ENCODE measurements at regions not wholly inside any gene's neighbourhood (a gene's known extent, or its start where the extent isn't known, plus 50 kb on each side); places are given as distances from the start of the nearest gene placed in this dataset.
"Not testable (repeated sequence)": the region's sequence is repeated elsewhere in the genome, so short reads cannot be mapped to it uniquely, and the experiment has no call there.

DNA sequence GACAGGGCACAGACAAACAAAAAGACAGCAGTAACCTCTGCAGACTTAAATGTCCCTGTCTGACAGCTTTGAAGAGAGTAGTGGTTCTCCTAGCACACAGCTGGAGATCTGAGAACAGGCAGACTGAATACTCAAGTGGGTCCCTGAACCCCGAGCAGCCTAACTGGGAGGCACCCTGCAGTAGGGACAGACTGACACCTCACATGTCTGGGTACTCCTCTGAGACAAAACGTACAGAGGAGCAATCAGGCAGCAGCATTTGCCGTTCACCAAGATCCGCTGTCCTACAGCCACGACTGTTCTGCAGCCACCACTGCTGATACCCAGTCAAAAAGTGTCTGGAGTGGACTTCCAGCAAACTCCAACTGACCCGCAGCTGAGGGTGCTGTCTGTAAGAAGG, 110.5 kb downstream of the EMB start:
- TF ChIP-seq, protein P1, sequence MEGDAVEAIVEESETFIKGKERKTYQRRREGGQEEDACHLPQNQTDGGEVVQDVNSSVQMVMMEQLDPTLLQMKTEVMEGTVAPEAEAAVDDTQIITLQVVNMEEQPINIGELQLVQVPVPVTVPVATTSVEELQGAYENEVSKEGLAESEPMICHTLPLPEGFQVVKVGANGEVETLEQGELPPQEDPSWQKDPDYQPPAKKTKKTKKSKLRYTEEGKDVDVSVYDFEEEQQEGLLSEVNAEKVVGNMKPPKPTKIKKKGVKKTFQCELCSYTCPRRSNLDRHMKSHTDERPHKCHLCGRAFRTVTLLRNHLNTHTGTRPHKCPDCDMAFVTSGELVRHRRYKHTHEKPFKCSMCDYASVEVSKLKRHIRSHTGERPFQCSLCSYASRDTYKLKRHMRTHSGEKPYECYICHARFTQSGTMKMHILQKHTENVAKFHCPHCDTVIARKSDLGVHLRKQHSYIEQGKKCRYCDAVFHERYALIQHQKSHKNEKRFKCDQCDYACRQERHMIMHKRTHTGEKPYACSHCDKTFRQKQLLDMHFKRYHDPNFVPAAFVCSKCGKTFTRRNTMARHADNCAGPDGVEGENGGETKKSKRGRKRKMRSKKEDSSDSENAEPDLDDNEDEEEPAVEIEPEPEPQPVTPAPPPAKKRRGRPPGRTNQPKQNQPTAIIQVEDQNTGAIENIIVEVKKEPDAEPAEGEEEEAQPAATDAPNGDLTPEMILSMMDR (IDR thresholded peaks at IDR 0.05) = not testable (repeated sequence)
- TF ChIP-seq POLR2A (IDR thresholded peaks at IDR 0.05) = not testable (repeated sequence)
